Trophoblast cell (in vitro differentiated cells and primary cell): ENCODE measurements at regions not wholly inside any gene's neighbourhood (a gene's known extent, or its start where the extent isn't known, plus 50 kb on each side); places are given as distances from the start of the nearest gene placed in this dataset.

Experiments used
- DNase-seq, 2 donors: peaks; one replicate each; pipeline ENCODE4 v3.0.0-alpha.2; 2016
- H2AFZ ChIP-seq: 2 replicates; pipeline ENCODE4 v1.6.1; 2013; ENCODE audit warnings: low read length, moderate library complexity, mild to moderate bottlenecking; ENCODE audit not compliant: insufficient read depth, poor library complexity
- H2AK5ac ChIP-seq: 2 replicates; pipeline ENCODE4 v1.6.1; 2013; ENCODE audit warnings: mild to moderate bottlenecking, low read length
- H2BK120ac ChIP-seq: 2 replicates; pipeline ENCODE4 v1.6.1; 2013; ENCODE audit warnings: low read length, mild to moderate bottlenecking, moderate library complexity; ENCODE audit not compliant: insufficient read depth, poor library complexity
- H2BK12ac ChIP-seq: 2 replicates; pipeline ENCODE4 v1.6.1; 2013; ENCODE audit warnings: mild to moderate bottlenecking, low read length, moderate library complexity
- H2BK5ac ChIP-seq: 2 replicates; pipeline ENCODE4 v1.6.1; 2013; ENCODE audit warnings: low read length, low read depth, moderate library complexity, mild to moderate bottlenecking; ENCODE audit not compliant: poor library complexity
- H3K14ac ChIP-seq: 2 replicates; pipeline ENCODE4 v1.6.1; 2013; ENCODE audit warnings: mild to moderate bottlenecking, low read length
- H3K18ac ChIP-seq: 2 replicates; pipeline ENCODE4 v1.6.1; 2013; ENCODE audit warnings: mild to moderate bottlenecking, low read length
- H3K23ac ChIP-seq: 2 replicates; pipeline ENCODE4 v1.6.1; 2013; ENCODE audit warnings: low read length
- H3K27ac ChIP-seq: 2 replicates; pipeline ENCODE4 v1.5.1; 2013; ENCODE audit warnings: low read depth, mild to moderate bottlenecking, inconsistent platforms, low read length, moderate library complexity
- H3K27me3 ChIP-seq: 2 replicates; pipeline ENCODE4 v1.6.1; 2013; ENCODE audit warnings: inconsistent platforms, mild to moderate bottlenecking, low read length, moderate library complexity; ENCODE audit not compliant: insufficient read depth
- H3K36me3 ChIP-seq, 2 experiments: 1 replicate in 1 of 2; 2 replicates in 1 of 2; pipeline ENCODE4 v1.6.1; 2013; ENCODE audit warnings: low read length in 2 of 2, mild to moderate bottlenecking in 2 of 2, moderate library complexity in 1 of 2; ENCODE audit not compliant: insufficient read depth in 2 of 2, control insufficient read depth in 1 of 2
- H3K4ac ChIP-seq: 2 replicates; pipeline ENCODE4 v1.6.1; 2013; ENCODE audit warnings: low read depth, mild to moderate bottlenecking, low read length, moderate library complexity
- H3K4me1 ChIP-seq, 2 experiments: 1 replicate in 1 of 2; 2 replicates in 1 of 2; pipeline ENCODE4 v1.6.1; 2013; ENCODE audit warnings: low read length in 2 of 2, mild to moderate bottlenecking in 2 of 2, moderate library complexity in 1 of 2; ENCODE audit not compliant: insufficient read depth in 2 of 2, control insufficient read depth in 1 of 2
- H3K4me2 ChIP-seq: 2 replicates; pipeline ENCODE4 v1.6.1; 2013; ENCODE audit warnings: inconsistent platforms, mild to moderate bottlenecking, low read length, moderate library complexity
- H3K4me3 ChIP-seq: 2 replicates; pipeline ENCODE4 v1.5.1; 2013; ENCODE audit warnings: mild to moderate bottlenecking, low read depth, low read length, inconsistent platforms
- H3K79me1 ChIP-seq: one replicate; pipeline ENCODE4 v1.6.1; 2013; ENCODE audit warnings: low read length
- H3K79me2 ChIP-seq: 2 replicates; pipeline ENCODE4 v1.6.1; 2013; ENCODE audit warnings: low read length, mild to moderate bottlenecking; ENCODE audit not compliant: control insufficient read depth, insufficient read depth, poor library complexity
- H3K9ac ChIP-seq: 2 replicates; pipeline ENCODE4 v1.6.1; 2013; ENCODE audit warnings: mild to moderate bottlenecking, low read length
- H3K9me3 ChIP-seq: 2 replicates; pipeline ENCODE4 v1.6.1; 2013; ENCODE audit warnings: low read depth, mild to moderate bottlenecking, control low read depth, inconsistent platforms, low read length; ENCODE audit not compliant: insufficient read depth
- H4K12ac ChIP-seq: 2 replicates; pipeline ENCODE4 v1.6.1; 2013; ENCODE audit warnings: low read depth, mild to moderate bottlenecking, low read length, moderate library complexity
- H4K8ac ChIP-seq: 2 replicates; pipeline ENCODE4 v1.6.1; 2013; ENCODE audit warnings: low read depth, mild to moderate bottlenecking, low read length, moderate library complexity
- H4K91ac ChIP-seq: one replicate; pipeline ENCODE4 v1.6.1; 2013; ENCODE audit warnings: low read depth, mild to moderate bottlenecking, low read length, moderate library complexity
- WGBS: extraction: QIAGEN DNeasy Blood & Tissue Kit; methylation state at CpG from one replicate; pipeline ENCODE4 v1.1.7; 2013; ENCODE audit warnings: missing lambda C conversion rate; ENCODE audit not compliant: insufficient read length, insufficient coverage; ENCODE audit errors: extremely low coverage; 5-methylcytosine and 5-hydroxymethylcytosine counted together

DNA sequence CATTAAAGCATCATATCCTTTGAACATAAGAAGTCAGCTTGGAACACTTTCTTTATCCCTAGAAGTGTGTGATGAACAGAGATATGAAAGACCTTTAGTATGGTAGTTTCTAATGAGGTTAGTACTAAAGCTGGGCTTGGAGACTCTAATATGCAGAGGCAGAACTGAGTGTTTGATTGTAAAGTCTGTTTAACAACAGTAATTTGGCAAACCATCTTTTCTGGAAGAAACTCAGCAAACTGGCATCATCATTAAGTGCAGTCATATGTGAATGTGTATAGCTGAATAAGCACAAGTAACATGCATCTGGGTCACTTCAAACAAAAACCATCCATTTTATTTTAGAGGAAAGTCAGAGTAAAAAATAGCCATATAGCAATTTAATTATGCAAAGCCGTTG lies 385.9 kb upstream of the MAD2L1 start:
- Histone ChIP-seq H3K79me2 (no peaks in the 10 kb centered on the region), H3K23ac (no peak overlapping the region), H3K79me1 (no peaks in the 10 kb centered on the region), H2AK5ac (no peak overlapping the region), H4K12ac (no peak overlapping the region), H3K18ac (no peak overlapping the region), H4K91ac (no peak overlapping the region), H2AFZ (no peak overlapping the region), H3K9me3 (no peaks in the 10 kb centered on the region), H3K36me3 (no peaks in the 10 kb centered on the region), H2BK12ac (no peak overlapping the region), H3K9ac (no peak overlapping the region), H4K8ac (no peak overlapping the region), H3K4me2 (no peak overlapping the region), H2BK120ac (no peak overlapping the region), H3K4me3 (no peak overlapping the region), H3K4ac (no peak overlapping the region), H3K14ac (no peak overlapping the region), H3K27ac (no peak overlapping the region), H2BK5ac (no peak overlapping the region), H3K4me1 (no peaks in the 10 kb centered on the region), H3K27me3 (no peaks in the 10 kb centered on the region)
- no peak for DNase-seq
- WGBS: no CpG with 5 or more reads among the region's 1 CpG

DNA sequence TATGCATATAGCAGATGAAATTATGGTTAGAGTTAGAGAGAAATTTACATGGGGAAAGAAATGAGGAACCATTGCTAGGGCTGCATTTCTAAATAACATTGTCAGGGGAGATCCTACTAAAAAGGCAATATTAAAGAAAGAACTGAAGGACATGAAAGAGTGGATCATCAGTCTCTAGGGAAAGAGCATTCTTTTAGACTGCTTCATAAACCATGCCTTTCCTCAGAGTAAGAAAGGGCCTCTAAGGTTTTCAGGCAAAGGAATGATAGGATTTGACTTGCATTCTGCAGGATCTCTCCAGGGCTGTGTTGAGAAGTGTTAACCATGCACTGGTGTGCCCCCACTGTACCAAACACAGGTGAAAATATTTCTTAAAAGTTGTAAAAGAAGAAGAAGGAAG lies 385.4 kb upstream of the MAD2L1 start:
- no peak overlapping the region for H2BK120ac ChIP-seq
- H4K12ac ChIP-seq: no peak overlapping the region
- H3K23ac ChIP-seq: no peak overlapping the region
- no peak overlapping the region for H2BK5ac ChIP-seq
- H2AK5ac ChIP-seq: no peak overlapping the region
- H2BK12ac ChIP-seq: no peak overlapping the region
- no peak overlapping the region for H3K9ac ChIP-seq
- no peaks in the 10 kb centered on the region for H3K27me3 ChIP-seq
- H3K4me1 ChIP-seq: no peaks in the 10 kb centered on the region
- no peak overlapping the region for H3K18ac ChIP-seq
- H3K14ac ChIP-seq: no peak overlapping the region
- H3K9me3 ChIP-seq: no peaks in the 10 kb centered on the region
- no peak overlapping the region for H4K91ac ChIP-seq
- H3K79me2 ChIP-seq: no peaks in the 10 kb centered on the region
- H3K4me3 ChIP-seq: no peak overlapping the region
- H3K4ac ChIP-seq: no peak overlapping the region
- no peak for DNase-seq
- H3K36me3 ChIP-seq: no peaks in the 10 kb centered on the region
- H3K4me2 ChIP-seq: no peak overlapping the region
- H2AFZ ChIP-seq: no peak overlapping the region
- no peaks in the 10 kb centered on the region for H3K79me1 ChIP-seq
- H4K8ac ChIP-seq: no peak overlapping the region
- H3K27ac ChIP-seq: no peak overlapping the region

DNA sequence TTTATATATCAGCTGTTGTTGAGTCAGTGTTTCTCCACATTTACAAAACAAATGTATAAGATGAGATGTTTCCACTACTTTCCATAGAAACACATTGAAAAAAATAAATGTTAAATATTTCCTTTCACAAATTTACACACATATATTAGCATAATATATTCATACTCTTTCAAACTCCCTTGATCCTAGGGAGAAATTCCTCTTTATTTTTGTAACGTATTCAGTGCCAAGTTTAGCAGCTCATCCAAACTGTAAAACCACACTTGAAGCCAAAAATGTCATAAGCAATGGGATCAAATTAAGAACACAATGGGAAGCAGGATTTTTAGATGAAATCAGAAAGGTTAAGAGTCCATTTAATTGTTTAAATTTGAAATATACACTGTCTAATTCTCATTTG lies 381.1 kb upstream of the MAD2L1 start:
- Histone ChIP-seq H3K27me3 (no peaks in the 10 kb centered on the region), H2BK5ac (no peak overlapping the region), H3K23ac (no peak overlapping the region), H3K18ac (no peak overlapping the region), H3K9ac (no peak overlapping the region), H2AFZ (no peak overlapping the region), H3K4ac (no peak overlapping the region), H2AK5ac (no peak overlapping the region), H4K8ac (no peak overlapping the region), H4K91ac (no peak overlapping the region), H3K36me3 (no peaks in the 10 kb centered on the region), H3K79me1 (no peaks in the 10 kb centered on the region), H3K4me1 (no peaks in the 10 kb centered on the region), H4K12ac (no peak overlapping the region), H3K27ac (no peak overlapping the region), H3K14ac (no peak overlapping the region), H3K79me2 (no peaks in the 10 kb centered on the region), H3K4me3 (no peak overlapping the region), H2BK120ac (no peak overlapping the region), H3K4me2 (no peak overlapping the region), H3K9me3 (no peaks in the 10 kb centered on the region), H2BK12ac (no peak overlapping the region)
- WGBS: no CpG with 5 or more reads among the region's 1 CpG
- no peak for DNase-seq

DNA sequence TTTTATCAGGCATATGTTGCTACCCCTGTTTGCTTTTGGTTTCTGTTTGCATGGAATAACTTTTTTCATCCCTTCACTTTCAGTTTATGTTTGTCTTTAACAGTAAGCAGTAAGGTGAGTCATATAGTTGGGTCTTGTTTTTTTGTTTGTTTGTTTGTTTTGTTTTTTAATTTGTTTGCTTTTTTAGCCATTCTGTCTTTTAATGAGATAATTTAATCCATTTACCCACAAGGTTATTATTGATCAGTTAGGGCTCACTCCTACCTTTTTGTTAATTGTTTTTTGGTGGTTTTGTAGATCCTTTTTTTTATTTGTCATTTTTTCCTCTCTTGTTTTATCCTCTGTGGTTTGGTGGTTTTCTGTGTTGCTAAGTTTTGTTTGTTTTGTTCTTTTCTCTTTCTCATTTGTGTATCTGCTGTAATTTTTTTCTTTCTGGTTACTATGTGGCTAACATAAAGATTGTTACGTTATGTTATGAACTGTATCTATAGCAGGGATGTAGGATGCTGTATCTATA lies 379.5 kb upstream of the MAD2L1 start:
- no peak overlapping the region for H3K23ac ChIP-seq
- H2AK5ac ChIP-seq: no peak overlapping the region
- WGBS: no CpG with 5 or more reads among the region's 1 CpG
- H2BK5ac ChIP-seq: no peak overlapping the region
- H3K4me1 ChIP-seq: no peaks in the 10 kb centered on the region
- no peak overlapping the region for H2BK120ac ChIP-seq
- no peak overlapping the region for H3K14ac ChIP-seq
- H3K4me3 ChIP-seq: no peak overlapping the region
- no peaks in the 10 kb centered on the region for H3K79me2 ChIP-seq
- no peak overlapping the region for H2AFZ ChIP-seq
- H3K18ac ChIP-seq: no peak overlapping the region
- no peak for DNase-seq
- no peak overlapping the region for H4K8ac ChIP-seq
- no peaks in the 10 kb centered on the region for H3K36me3 ChIP-seq
- no peaks in the 10 kb centered on the region for H3K9me3 ChIP-seq
- H3K4ac ChIP-seq: no peak overlapping the region
- H3K4me2 ChIP-seq: no peak overlapping the region
- no peak overlapping the region for H4K91ac ChIP-seq
- H3K9ac ChIP-seq: no peak overlapping the region
- no peaks in the 10 kb centered on the region for H3K79me1 ChIP-seq
- H2BK12ac ChIP-seq: no peak overlapping the region
- H3K27me3 ChIP-seq: no peaks in the 10 kb centered on the region
- no peak overlapping the region for H4K12ac ChIP-seq
- H3K27ac ChIP-seq: no peak overlapping the region
